K562 (cell line): ENCODE measurements at regions not wholly inside any gene's neighbourhood (a gene's known extent, or its start where the extent isn't known, plus 50 kb on each side); places are given as distances from the start of the nearest gene placed in this dataset.

Experiments
- ATAC-seq: fragments of 200-7000 bp; cut with Tn5 transposase; 3 replicates; pipeline ENCODE4 v1.9.1; 2020; ENCODE audit warnings: moderate library complexity
- BruUV-seq: library from RNA; stranded (reverse); fragments of 400-500 nt; replicated peaks from 2 replicates; lab custom pipeline; 2021; lab: Mats Ljungman, UMichigan
- CTCF ChIA-PET: fragments of 300-600 bp; formaldehyde crosslinking; extraction: SDS; loops from one replicate; lab custom pipeline; 2021; ENCODE audit warnings: low intra/inter-chr PET ratio; lab: Yijun Ruan, JAX
- POLR2A ChIA-PET: fragments of 300-600, 350-650 bp; sonication (Branson Sonifier 250); formaldehyde crosslinking; extraction: SDS; loops from one replicate; lab custom pipeline; 2021; ENCODE audit warnings: antibody characterized with exemption, inconsistent platforms; lab: Yijun Ruan, JAX
- DNase-seq, 4 experiments: peaks; one replicate each; pipeline versions ENCODE4 v3.0.0 to v3.0.0-alpha.2; 2011 to 2018; ENCODE audit warnings: low spot score in 3 of 4, mixed read lengths in 3 of 4; ENCODE audit errors: extremely low read depth in 1 of 4
- FAIRE-seq: peaks from 2 replicates; lab custom pipeline; 2011; peaks lifted over from hg19 to GRCh38; lab: Jason Lieb, UNC
- H2AFZ ChIP-seq: 2 replicates; pipeline ENCODE4 v1.6.0; 2011; ENCODE audit warnings: low read depth, low read length, control low read depth, inconsistent platforms
- H3K27ac ChIP-seq: fragments of 200-600 bp; 3 replicates; pipeline ENCODE4 v1.8.0; 2011; ENCODE audit warnings: low read depth, mild to moderate bottlenecking, control low read depth, inconsistent platforms, low read length, moderate library complexity, mixed read lengths; ENCODE audit errors: extremely low read depth
- H3K27me3 ChIP-seq, 2 experiments: fragments of 300-600 bp in 1 of 2; 2 replicates in 1 of 2; 3 replicates in 1 of 2; pipeline versions ENCODE4 v1.6.0 to v1.8.0; 2011; ENCODE audit warnings: inconsistent platforms in 2 of 2, low read length in 2 of 2, mild to moderate bottlenecking in 1 of 2, mixed read lengths in 1 of 2, moderate library complexity in 1 of 2; ENCODE audit not compliant: control insufficient read depth in 2 of 2, insufficient read depth in 2 of 2
- H3K36me3 ChIP-seq: fragments of 300-600 bp; 3 replicates; pipeline ENCODE4 v1.8.0; 2011; ENCODE audit warnings: mild to moderate bottlenecking, low read length, inconsistent platforms; ENCODE audit not compliant: control insufficient read depth, insufficient read depth
- H3K4me1 ChIP-seq, 2 experiments: fragments of 200-600 bp in 1 of 2; replicated peaks in 1 of 2; 2 replicates in 1 of 2; 3 replicates in 1 of 2; pipeline versions ENCODE4 v1.5.1 to v1.8.0; 2011; ENCODE audit warnings: inconsistent platforms in 2 of 2, low read length in 2 of 2, mild to moderate bottlenecking in 1 of 2, mixed read lengths in 1 of 2, moderate library complexity in 1 of 2; ENCODE audit not compliant: control insufficient read depth in 2 of 2, insufficient read depth in 2 of 2
- H3K4me2 ChIP-seq: 2 replicates; pipeline ENCODE4 v1.6.1; 2011; ENCODE audit warnings: low read length, control low read depth, inconsistent platforms, mixed read lengths; ENCODE audit not compliant: insufficient read depth
- H3K4me3 ChIP-seq: fragments of 200-600 bp; sonication (generic), shearing (Covaris generic); 2 replicates; pipeline ENCODE4 v1.5.1; 2016; ENCODE audit warnings: control low read depth, inconsistent platforms
- H3K79me2 ChIP-seq: fragments of 200-600 bp; 3 replicates; pipeline ENCODE4 v1.8.0; 2011; ENCODE audit warnings: low read length, inconsistent platforms; ENCODE audit not compliant: control insufficient read depth, insufficient read depth
- H3K9ac ChIP-seq, 2 experiments: 2 replicates each; pipeline versions ENCODE4 v1.6.0 to v1.6.1; 2011; ENCODE audit warnings: low read depth in 2 of 2, low read length in 2 of 2, control low read depth in 1 of 2, inconsistent platforms in 1 of 2, mild to moderate bottlenecking in 1 of 2, mixed read lengths in 1 of 2; ENCODE audit not compliant: insufficient read depth in 1 of 2
- H3K9me1 ChIP-seq: one replicate; pipeline ENCODE4 v1.6.0; 2011; ENCODE audit warnings: inconsistent platforms, mild to moderate bottlenecking, low read length, moderate library complexity; ENCODE audit not compliant: control insufficient read depth, insufficient read depth
- H3K9me3 ChIP-seq: replicated peaks from 2 replicates; pipeline ENCODE4 v1.5.1; 2011; ENCODE audit warnings: low read depth, low read length, inconsistent platforms; ENCODE audit not compliant: control insufficient read depth, insufficient read depth
- H4K20me1 ChIP-seq: replicated peaks from 2 replicates; pipeline ENCODE4 v1.6.1; 2011; ENCODE audit warnings: low read length, inconsistent platforms, mixed read lengths; ENCODE audit not compliant: control insufficient read depth, insufficient read depth
- PKNOX1 ChIP-seq: fragments of 450-650 bp; IDR thresholded peaks from 2 replicates; pipeline ENCODE4 v1.6.1; 2016
- STAT5B ChIP-seq: fragments of 250-450 bp; sonication (Bioruptor Pico); IDR thresholded peaks from 2 replicates; pipeline ENCODE4 v1.8.0; 2021; ENCODE audit warnings: mild to moderate bottlenecking, inconsistent platforms
- ZBTB12 ChIP-seq: fragments of 250-450 bp; sonication (Bioruptor Pico); IDR thresholded peaks from 2 replicates; pipeline ENCODE4 v1.4.0; 2020
- ZBTB7A ChIP-seq: IDR thresholded peaks from 2 replicates; pipeline ENCODE4 v1.6.1; 2011; ENCODE audit warnings: low read depth, mild to moderate bottlenecking, low read length, moderate library complexity, borderline replicate concordance; ENCODE audit not compliant: control insufficient read depth
- ZNF212 ChIP-seq: fragments of 450-650 bp; formaldehyde crosslinking; IDR thresholded peaks from 2 replicates; pipeline ENCODE4 v1.4.0; 2020; ENCODE audit warnings: mild to moderate bottlenecking
- WGBS: fragments of 100-300 bp; shearing (Covaris generic); methylation state at CpG from one replicate; pipeline ENCODE4 v1.1.6; 2016; ENCODE audit warnings: low coverage, mixed read lengths; ENCODE audit not compliant: insufficient coverage; ENCODE audit errors: missing lambda C conversion rate; 5-methylcytosine and 5-hydroxymethylcytosine counted together
- in situ Hi-C: fragments of 300-500 bp; cut with MboI; formaldehyde crosslinking; loops from 4 replicates; pipeline ENCODE4 v1.15.0; 2018; ENCODE audit warnings: inconsistent platforms, mixed read lengths
- intact Hi-C: fragments of 100-400 bp; cut with micrococcal nuclease; formaldehyde crosslinking; loops from 2 replicates; pipeline ENCODE4 v1.14.2; 2022

DNA sequence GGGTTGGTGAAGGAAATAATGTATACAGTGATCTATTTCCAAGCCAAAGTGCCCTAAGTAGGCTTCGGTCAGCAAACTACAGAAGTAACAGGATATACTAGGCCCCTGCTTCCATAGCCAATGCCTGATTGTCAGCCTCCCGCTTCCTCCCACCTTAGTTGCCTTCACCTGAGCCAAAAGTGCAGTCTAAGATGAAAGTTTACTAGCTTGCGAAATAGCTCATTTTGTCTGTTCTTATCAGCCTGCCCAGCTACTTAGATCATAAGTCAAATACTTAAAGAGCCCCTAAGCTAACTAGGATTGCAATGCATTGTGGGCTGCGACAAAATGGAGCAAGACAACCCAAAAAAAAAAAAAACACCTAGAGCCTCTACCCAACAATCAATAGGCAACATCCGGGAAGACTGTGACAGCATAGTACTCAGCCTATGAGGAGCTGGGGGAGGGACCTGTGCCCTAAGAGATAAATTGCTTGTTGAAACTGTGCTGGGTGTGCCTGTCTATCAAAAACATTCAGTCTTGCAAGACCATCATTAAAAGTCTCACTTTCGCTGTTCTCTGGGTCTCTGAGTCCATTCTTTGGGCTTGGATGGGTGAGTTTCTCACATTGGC lies 454.7 kb upstream of the TSHZ3 start:
- H4K20me1 ChIP-seq: no peaks in the 10 kb centered on the region
- no TSS peak for BruUV-seq
- H3K4me2 ChIP-seq: no peak overlapping the region
- no peaks in the 10 kb centered on the region for H3K79me2 ChIP-seq
- WGBS: 1% methylated on average over 6 of the region's 6 CpGs
- H3K9ac ChIP-seq: no peak overlapping the region
- no peaks in the 10 kb centered on the region for H3K9me1 ChIP-seq
- ChIA-PET POLR2A (interaction anchor here (0.6 kb wide), 1 partner anchor 219 kb away, joined by 3 read pairs; no protein-coding TSS in a partner anchor), CTCF (no interaction called here)
- no peak for DNase-seq
- intact Hi-C loops (no loop called here), in situ Hi-C loops (no loop called here)
- TF ChIP-seq STAT5B (CRISPR knock-in tag): no peak
- TF ChIP-seq ZNF212 (CRISPR knock-in tag): no peak
- TF ChIP-seq ZBTB7A: no peak
- TF ChIP-seq PKNOX1: peak; percentile 21; the same call in 1 of the 2 replicates
- no peak for TF ChIP-seq ZBTB12 (CRISPR knock-in tag)
- H3K27ac ChIP-seq: no peak overlapping the region
- no peaks in the 10 kb centered on the region for H3K9me3 ChIP-seq
- no peaks in the 10 kb centered on the region for H3K4me1 ChIP-seq
- H3K4me3 ChIP-seq: no peak overlapping the region
- no peaks in the 10 kb centered on the region for H3K36me3 ChIP-seq
- FAIRE-seq: no peak
- no peaks in the 10 kb centered on the region for H3K27me3 ChIP-seq
- H2AFZ ChIP-seq: no peak overlapping the region
- ATAC-seq: no peak
